ENCODE measurements at regions not wholly inside any gene's neighbourhood (a gene's known extent, or its start where the extent isn't known, plus 50 kb on each side); places are given as distances from the start of the nearest gene placed in this dataset.
"Not testable (repeated sequence)": the region's sequence is repeated elsewhere in the genome, so short reads cannot be mapped to it uniquely, and the experiment has no call there.

- no peak for DNase-seq (ENCODE audit: low read depth)
- no peak overlapping the region for H3K4me2 ChIP-seq (ENCODE audit: low read length)
- no peaks in the 10 kb centered on the region for H3K4me1 Mint-ChIP-seq (ENCODE audit: low read depth, unreplicated experiment)
- no peaks in the 10 kb centered on the region for H3K9me3 ChIP-seq (ENCODE audit: insufficient read depth, low read depth, low read length)
- H2AFZ ChIP-seq (ENCODE audit: low read depth, low read length) = no peak overlapping the region
- no peak overlapping the region for H3K4me3 ChIP-seq (ENCODE audit: insufficient read depth, low read depth, low read length)
- no peaks in the 10 kb centered on the region for H3K27me3 ChIP-seq (ENCODE audit: insufficient read depth, low read length)
- no peak overlapping the region for H3K27ac Mint-ChIP-seq (ENCODE audit: unreplicated experiment)
- H3K27me3 Mint-ChIP-seq (ENCODE audit: low read depth, unreplicated experiment) = peaks cover 1% of the 10 kb centered on the region
- H3K36me3 ChIP-seq (ENCODE audit: insufficient read depth, low read length) = no peaks in the 10 kb centered on the region
- no peak overlapping the region for H3K27ac ChIP-seq (ENCODE audit: low read depth, low read length)
- no peak overlapping the region for H3K4me3 Mint-ChIP-seq (ENCODE audit: unreplicated experiment)
- no peaks in the 10 kb centered on the region for H4K20me1 ChIP-seq (ENCODE audit: insufficient read depth, low read length)
- no peak for FAIRE-seq
- H3K9me3 Mint-ChIP-seq (ENCODE audit: unreplicated experiment) = peaks cover 4% of the 10 kb centered on the region
- H3K36me3 Mint-ChIP-seq (ENCODE audit: low read depth, unreplicated experiment) = no peaks in the 10 kb centered on the region
- no peaks in the 10 kb centered on the region for H3K4me1 ChIP-seq (ENCODE audit: insufficient read depth, low read length)
- no peak overlapping the region for H3K9ac ChIP-seq (ENCODE audit: low read length)
- no peaks in the 10 kb centered on the region for H3K79me2 ChIP-seq (ENCODE audit: insufficient read depth, low read length)
- TF ChIP-seq EZH2 (IDR thresholded peaks at IDR 0.05; ENCODE audit: insufficient read depth, low read length) (no peak), CTCF (IDR thresholded peaks at IDR 0.05; ENCODE audit: insufficient read depth, low read depth, low read length) (no peak)
Measured at GRCh38 chr6:51318674-51319073, 500.0 kb downstream of the TFAP2B start.

GRCh38 chr6:51321477-51321876, 502.8 kb downstream of the TFAP2B start:
- not testable (repeated sequence) for H3K36me3 ChIP-seq (ENCODE audit: insufficient read depth, low read length); H3K27me3 ChIP-seq (ENCODE audit: insufficient read depth, low read length); H3K9me3 Mint-ChIP-seq (ENCODE audit: unreplicated experiment); H3K4me3 ChIP-seq (ENCODE audit: insufficient read depth, low read depth, low read length); H3K4me2 ChIP-seq (ENCODE audit: low read length); FAIRE-seq; H3K4me1 Mint-ChIP-seq (ENCODE audit: low read depth, unreplicated experiment); H3K79me2 ChIP-seq (ENCODE audit: insufficient read depth, low read length); H3K4me3 Mint-ChIP-seq (ENCODE audit: unreplicated experiment); H3K4me1 ChIP-seq (ENCODE audit: insufficient read depth, low read length); H3K27me3 Mint-ChIP-seq (ENCODE audit: low read depth, unreplicated experiment); H2AFZ ChIP-seq (ENCODE audit: low read depth, low read length); H4K20me1 ChIP-seq (ENCODE audit: insufficient read depth, low read length); H3K27ac ChIP-seq (ENCODE audit: low read depth, low read length); H3K9ac ChIP-seq (ENCODE audit: low read length); DNase-seq (ENCODE audit: low read depth); H3K27ac Mint-ChIP-seq (ENCODE audit: unreplicated experiment); H3K9me3 ChIP-seq (ENCODE audit: insufficient read depth, low read depth, low read length); H3K36me3 Mint-ChIP-seq (ENCODE audit: low read depth, unreplicated experiment)

- Mint-ChIP-seq H3K4me3 (ENCODE audit: unreplicated experiment) (no peak overlapping the region), H3K9me3 (ENCODE audit: unreplicated experiment) (peaks cover 4% of the 10 kb centered on the region), H3K27ac (ENCODE audit: unreplicated experiment) (no peak overlapping the region), H3K36me3 (ENCODE audit: low read depth, unreplicated experiment) (no peaks in the 10 kb centered on the region), H3K27me3 (ENCODE audit: low read depth, unreplicated experiment) (peaks cover 1% of the 10 kb centered on the region), H3K4me1 (ENCODE audit: low read depth, unreplicated experiment) (no peaks in the 10 kb centered on the region)
- no peaks in the 10 kb centered on the region for H3K4me1 ChIP-seq (ENCODE audit: insufficient read depth, low read length)
- H2AFZ ChIP-seq (ENCODE audit: low read depth, low read length) = no peak overlapping the region
- TF ChIP-seq EZH2 (IDR thresholded peaks at IDR 0.05; ENCODE audit: insufficient read depth, low read length) (no peak), CTCF (IDR thresholded peaks at IDR 0.05; ENCODE audit: insufficient read depth, low read depth, low read length) (no peak)
- no peaks in the 10 kb centered on the region for H3K9me3 ChIP-seq (ENCODE audit: insufficient read depth, low read depth, low read length)
- no peaks in the 10 kb centered on the region for H3K79me2 ChIP-seq (ENCODE audit: insufficient read depth, low read length)
- no peak overlapping the region for H3K9ac ChIP-seq (ENCODE audit: low read length)
- H3K36me3 ChIP-seq (ENCODE audit: insufficient read depth, low read length) = no peaks in the 10 kb centered on the region
- no peak overlapping the region for H3K27ac ChIP-seq (ENCODE audit: low read depth, low read length)
- H4K20me1 ChIP-seq (ENCODE audit: insufficient read depth, low read length) = no peaks in the 10 kb centered on the region
- H3K4me2 ChIP-seq (ENCODE audit: low read length) = no peak overlapping the region
- H3K4me3 ChIP-seq (ENCODE audit: insufficient read depth, low read depth, low read length) = no peak overlapping the region
- DNase-seq (ENCODE audit: low read depth) (no peak), FAIRE-seq (no peak)
- no peaks in the 10 kb centered on the region for H3K27me3 ChIP-seq (ENCODE audit: insufficient read depth, low read length)
Measured at GRCh38 chr6:51322505-51322904, 503.8 kb downstream of the TFAP2B start.
